Left lobe of liver (tissue), 2 donors: ENCODE measurements at regions not wholly inside any gene's neighbourhood (a gene's known extent, or its start where the extent isn't known, plus 50 kb on each side); places are given as distances from the start of the nearest gene placed in this dataset.
"Not testable (repeated sequence)": the region's sequence is repeated elsewhere in the genome, so short reads cannot be mapped to it uniquely, and the experiment has no call there.

Source experiments
- ATAC-seq: fragments of 200-7000 bp; cut with Tn5 transposase; one replicate; pipeline ENCODE4 v1.9.1; 2020; ENCODE audit warnings: mild to moderate bottlenecking, moderate library complexity
- DNase-seq: peaks from one replicate; pipeline ENCODE4 v3.0.0-alpha.2; 2020; ENCODE audit warnings: low spot score
- donor health status: DM: no; HTN: no; CAD: no; lungs with moderate emphysema.
- donor health status: DM: no; HTN: yes; CAD: no.

DNA sequence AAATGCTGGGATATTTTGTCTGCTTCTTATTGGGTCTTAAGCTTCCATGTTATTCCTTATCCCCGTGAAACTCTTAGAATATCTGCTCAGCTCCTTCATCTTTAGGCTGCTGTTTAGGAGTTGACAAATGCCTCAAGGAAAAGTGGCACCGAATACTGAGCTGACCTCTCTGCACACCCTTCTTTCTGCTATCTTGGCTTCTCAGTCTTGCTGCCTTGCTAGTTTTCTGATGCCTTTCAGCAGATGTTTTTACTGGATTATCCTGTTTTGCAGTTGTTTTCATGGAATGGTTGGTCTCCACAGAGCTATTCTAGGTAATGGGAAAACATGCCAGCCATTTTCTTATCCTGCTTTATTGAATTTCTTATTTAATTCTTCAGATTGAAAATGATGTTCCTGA lies 86.3 kb downstream of the GYPE start:
- DNase-seq (no peak), ATAC-seq (no peak)

DNA sequence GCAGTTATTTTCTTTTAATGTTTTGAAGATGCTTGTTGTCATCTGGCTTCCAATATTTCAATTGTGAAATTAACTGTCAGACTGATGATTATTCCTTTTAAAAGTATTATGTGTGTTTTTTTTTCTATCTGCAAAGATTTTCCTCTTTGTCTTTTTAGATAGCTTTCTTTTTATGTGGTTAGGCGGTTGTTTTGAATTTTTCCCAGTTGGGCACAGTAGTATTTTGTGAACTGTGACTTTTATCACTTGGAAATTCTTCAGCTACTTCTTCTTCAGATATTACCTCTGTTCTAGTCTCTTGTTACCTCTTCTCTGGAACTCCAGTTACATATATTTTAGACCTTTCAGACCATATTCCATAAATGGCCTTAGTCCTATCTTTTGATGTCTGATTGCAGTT lies 87.5 kb downstream of the GYPE start:
- DNase-seq, ATAC-seq: not testable (repeated sequence)

GRCh38 chr4:143815375-143815774 lies 90.0 kb downstream of the GYPE start:
- not testable (repeated sequence) for ATAC-seq, DNase-seq

- DNase-seq, ATAC-seq: not testable (repeated sequence)
These were observed 91.8 kb downstream of the GYPE start for GRCh38 chr4:143813431-143814154.

DNA sequence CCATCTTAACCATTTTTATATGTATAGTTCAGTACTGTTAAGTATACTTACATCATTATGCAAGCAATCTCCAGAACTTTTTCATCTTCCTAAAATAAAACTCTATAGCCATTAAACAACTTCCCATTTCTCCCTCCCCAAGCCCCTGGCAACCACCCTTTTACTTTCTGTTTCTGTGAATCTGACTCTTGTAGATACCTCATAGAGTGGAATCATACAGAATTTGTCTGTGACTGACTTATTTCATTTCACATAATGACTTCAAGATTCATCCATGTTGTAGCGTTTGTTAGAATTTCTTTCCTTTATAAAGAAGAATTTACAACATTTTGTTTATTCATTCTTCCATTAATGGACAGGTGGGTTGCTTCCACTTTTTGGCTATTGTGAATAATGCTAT lies 91.2 kb upstream of the FREM3 start:
- not testable (repeated sequence) for ATAC-seq, DNase-seq

DNA sequence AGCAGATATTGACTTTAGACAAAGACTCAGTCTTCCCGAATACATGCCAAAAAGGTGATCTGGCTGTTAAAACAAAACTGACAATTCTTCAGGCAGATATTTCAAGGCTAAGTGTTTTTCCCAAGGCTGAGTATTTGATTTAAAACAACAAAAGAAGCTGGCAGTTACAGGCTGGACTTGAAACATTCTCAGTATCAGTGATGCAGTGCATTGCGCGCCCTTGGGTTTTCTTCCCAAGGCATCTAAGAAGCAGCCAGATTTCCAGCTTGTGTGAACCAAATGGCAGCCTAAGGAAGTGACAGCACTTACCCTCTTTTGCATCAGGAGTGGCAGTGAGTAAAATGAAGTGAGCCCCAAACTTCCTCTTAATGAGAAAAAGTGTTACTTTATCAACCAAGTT lies 90.0 kb upstream of the FREM3 start:
- not testable (repeated sequence) for DNase-seq, ATAC-seq

GRCh38 chr4:143789618-143790017 lies 89.1 kb upstream of the FREM3 start:
- not testable (repeated sequence) for DNase-seq, ATAC-seq

DNA sequence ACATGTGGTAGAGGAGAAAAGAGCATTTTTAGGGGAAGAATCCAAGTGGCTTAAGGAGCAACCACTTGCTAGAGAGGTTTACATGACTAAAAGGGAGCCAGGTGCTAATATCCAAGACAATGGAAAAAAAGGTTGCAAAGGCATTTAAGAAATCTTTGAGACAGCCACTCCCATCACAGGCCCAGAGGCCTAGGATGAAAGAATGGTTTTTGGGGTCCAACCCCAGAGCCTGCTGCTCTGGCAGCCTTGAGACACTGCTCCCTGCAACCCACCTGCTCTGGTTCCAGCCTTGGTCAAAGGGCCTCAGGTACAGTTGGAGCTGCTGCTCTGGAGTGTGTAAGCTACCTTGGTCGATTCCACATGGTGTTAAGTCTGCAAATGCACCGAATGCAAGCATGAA lies 84.1 kb upstream of the FREM3 start:
- ATAC-seq (no peak), DNase-seq (no peak)

DNA sequence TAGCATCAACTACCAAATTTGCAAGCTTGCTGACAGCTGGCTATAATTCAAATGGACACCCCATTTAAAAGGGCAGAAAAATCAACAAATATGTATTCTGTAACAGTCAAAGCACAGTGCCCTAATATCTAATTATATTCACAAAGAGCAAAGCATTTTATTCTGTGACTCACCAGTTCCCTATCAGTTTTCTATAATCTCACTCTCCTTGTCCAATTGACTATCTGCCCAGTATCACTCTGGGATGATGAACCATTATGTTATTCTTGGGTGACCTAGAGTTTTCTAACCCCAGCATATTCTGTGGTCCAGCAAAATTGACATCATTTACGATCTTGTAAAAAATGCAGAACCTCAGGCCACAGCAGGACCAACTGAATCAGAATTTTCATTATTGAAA lies 82.0 kb upstream of the FREM3 start:
- DNase-seq (no peak), ATAC-seq (no peak)

GRCh38 chr4:143773998-143774895 lies 73.8 kb upstream of the FREM3 start:
- peak; percentile 95 for ATAC-seq
- DNase-seq: no peak

- no peak for DNase-seq
- ATAC-seq: no peak
These were observed 70.8 kb upstream of the FREM3 start for GRCh38 chr4:143771269-143771668.

GRCh38 chr4:143768007-143768591 lies 67.6 kb upstream of the FREM3 start:
- no peak for ATAC-seq

GRCh38 chr4:143763587-143763986 lies 63.1 kb upstream of the FREM3 start:
- DNase-seq: no peak

More at GRCh38 chr4:143768007-143768591, 67.6 kb upstream of the FREM3 start:
- DNase-seq: no peak

DNA sequence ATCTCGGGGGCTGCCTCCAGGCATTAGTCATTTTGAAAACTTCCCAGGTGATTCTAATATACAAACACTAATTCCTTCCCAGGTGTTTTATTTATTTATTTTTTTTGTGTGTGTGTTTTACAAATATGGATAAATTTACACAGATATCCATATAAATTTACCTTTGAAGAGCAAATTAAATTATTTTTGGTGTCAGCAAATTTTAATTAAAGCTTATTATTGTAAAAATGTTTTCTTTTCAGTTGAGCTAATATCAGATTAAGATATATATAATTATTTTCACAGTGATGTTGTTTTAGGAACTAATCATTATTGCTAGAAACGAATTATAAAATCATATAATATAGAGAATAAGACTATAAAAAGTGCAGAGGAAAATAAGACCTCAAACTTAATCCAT lies 62.0 kb upstream of the FREM3 start:
- DNase-seq: no peak
- ATAC-seq: no peak

More at GRCh38 chr4:143763587-143763986, 63.1 kb upstream of the FREM3 start:
- ATAC-seq: no peak
